ENCODE measurements at regions not wholly inside any gene's neighbourhood (a gene's known extent, or its start where the extent isn't known, plus 50 kb on each side); places are given as distances from the start of the nearest gene placed in this dataset.

DNA sequence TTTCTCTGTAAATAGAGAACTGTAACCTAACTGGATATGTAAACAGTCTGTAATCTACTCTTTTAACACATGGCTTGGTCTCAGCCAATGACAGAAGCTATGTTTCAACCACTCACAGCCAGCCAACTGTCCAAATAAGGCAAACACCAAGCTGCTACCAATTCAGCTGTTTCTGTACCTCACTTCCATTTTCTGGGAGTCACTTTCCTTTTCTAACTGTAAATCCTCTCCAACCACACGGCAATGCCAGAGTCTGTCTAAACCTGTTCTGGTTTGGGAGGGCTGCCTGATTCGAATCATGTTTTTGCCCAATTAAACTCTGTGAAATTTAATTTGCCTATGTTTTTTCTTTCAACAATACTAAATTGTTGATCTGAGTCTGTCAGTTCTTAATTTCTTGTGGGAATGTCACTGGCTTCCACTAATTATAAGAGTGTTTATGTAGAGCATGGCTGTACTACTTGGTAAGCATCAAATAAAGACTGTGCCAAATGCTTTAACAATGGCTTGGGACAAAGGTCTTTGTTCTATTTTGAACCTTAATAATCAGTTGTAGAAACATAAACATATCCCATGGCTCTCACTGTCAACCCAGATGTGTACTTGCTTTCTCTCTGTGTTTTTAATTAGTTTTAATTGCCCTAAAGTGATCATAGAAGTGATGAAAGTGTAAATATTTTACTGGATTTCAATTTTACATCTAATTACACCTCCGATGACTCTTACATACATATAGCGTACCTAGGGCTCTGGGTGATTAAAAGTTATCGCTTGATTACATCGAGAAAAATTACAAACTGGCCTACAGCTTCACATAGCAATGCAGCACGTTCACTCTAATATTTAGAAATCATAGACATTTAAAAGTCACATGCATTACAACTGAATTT lies 1144.6 kb upstream of the TMPRSS15 start:
- FAIRE-seq, result no peak

DNA sequence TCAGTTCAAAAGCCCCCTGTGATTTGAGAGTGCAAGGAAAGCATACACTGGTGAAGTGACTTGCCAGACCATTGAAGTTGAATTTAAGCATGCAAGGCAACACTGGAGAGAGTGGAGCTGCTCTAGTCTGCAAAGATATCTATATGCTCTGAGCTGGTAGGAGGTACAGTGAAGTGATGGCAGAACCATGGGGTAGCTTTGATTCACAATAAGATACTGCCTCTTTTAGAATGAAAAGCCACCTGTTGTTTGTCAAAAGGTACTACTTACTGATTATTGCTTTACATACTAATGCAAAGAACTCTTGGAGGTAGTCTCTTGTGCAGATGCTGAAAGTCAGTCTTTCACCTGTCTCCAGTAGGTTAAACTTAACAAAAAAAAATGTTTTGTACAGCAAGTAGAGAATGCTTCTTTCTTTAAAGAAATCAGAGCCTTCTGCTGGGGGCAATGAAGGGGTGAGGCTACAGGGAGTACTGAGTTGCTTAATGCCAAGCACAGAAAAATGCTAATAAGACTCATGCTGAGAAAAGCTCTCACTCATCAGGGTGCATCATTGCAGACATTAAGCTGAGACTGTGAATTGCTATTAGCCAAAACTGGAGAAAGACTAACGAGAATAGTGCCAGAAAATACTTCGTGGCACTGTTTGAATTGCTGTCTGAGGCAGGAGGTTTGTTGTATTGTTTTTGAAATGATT lies 1150.5 kb upstream of the TMPRSS15 start:
- no peak for FAIRE-seq

DNA sequence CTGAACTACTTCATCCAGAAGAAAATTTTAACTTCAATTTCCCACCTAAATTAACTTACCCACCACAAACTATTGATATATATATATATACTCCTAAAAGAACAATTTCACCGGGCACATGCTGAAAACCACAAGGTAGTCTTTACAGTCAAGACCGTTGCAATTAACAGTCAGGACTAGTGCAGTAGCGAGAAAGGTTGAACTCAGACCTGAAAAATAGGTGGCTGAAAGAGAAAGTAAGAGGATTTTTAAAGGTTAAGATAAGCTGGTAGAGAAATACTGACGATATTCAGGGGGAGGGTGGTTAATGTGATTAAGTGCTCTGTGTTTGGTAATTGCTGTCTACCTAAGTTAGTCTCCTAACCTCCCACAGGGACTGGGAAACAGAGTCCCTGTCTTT lies 1153.5 kb upstream of the TMPRSS15 start:
- FAIRE-seq, result no peak

DNA sequence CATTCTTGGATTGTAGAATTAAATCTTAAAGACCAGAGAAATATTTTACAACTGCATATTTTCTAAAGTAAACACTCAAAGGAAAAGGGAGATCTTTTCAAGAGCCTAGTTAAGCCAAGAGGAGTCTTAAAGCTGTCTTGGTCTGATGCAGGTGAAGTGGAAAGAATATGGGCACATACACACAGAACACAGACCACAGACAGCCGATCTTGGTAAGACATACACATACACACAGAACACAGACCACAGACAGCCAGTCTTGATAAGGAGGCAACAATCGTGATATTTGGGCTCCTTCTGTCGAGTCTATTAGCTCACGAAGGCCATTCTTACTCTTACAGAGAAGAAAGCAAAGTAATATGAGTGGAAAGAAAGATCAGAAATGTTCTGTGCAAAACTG lies 1153.9 kb upstream of the TMPRSS15 start:
- FAIRE-seq, result no peak

DNA sequence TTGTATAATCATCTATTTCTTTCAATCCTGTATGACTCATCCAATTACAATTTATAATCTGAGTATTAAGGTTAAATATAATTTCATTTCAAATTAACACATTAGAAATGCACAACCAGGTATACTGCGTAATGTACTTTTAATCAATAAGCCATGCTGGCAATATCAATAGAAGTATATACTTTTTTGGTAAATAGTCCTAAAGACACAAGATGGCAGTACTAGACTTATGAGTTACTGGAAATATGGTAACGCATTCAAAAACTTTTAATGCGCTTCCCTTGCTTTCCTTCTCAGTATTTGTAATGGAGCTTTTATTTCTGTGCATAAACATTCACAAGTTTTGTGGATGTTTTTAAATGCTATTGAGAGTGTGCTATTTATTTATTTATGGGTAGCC lies 1162.0 kb upstream of the TMPRSS15 start:
- no peak for FAIRE-seq

DNA sequence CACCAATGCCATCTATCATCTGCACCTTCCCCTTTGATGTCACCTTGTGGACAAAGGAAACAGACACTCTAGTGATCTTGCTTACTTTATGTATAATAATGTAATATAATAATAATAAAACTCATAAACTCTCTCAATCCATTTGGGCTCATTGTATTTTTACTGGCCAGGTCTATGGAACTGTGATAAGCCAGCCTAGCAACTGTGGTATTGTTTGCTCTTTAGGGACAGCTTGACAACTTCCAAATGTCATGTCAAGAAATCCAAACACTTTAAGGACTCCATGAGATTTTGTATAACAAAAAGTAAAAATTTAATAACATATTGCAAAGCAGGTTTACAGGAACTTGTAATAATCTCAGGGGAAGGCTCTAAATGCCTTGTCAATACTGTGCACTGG lies 1163.4 kb upstream of the TMPRSS15 start:
- FAIRE-seq, result no peak

DNA sequence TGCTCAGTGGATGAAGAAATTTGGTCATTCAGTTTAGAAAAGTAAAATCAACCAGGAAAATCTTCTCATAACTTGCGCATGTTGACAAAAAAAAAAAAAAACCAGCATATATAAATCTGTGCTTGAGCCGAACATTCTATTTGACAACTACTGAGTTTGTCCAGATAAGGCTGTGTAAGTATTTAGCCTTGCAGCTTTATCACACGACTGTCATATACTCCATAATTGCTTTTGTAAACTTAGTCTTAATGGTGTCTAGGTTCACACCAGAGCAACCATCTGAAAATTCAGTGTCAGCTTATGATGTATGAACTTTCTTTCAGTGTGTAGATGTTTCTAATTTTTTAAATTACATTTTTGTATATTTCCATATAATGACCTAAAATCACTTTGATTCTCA lies 1173.8 kb upstream of the TMPRSS15 start:
- no peak for FAIRE-seq

DNA sequence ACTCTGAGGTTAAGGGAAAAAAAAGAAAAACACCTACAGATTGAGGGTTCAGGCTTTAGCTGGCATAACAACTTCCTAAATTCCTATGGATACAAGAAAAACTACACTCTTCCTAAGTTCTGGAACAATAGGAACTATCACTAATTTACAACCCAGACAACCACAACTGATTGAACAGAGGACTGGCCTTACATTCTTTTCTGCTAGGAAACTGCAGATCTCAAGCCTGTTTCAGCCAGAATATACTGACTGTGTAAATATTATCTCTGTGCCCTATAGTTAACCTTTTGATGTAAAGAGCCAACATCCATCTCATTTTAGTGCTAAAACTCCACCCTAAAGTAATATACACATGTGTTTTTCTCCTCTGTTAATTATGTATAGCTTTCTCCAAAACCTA lies 1186.5 kb upstream of the TMPRSS15 start:
- no peak for FAIRE-seq

DNA sequence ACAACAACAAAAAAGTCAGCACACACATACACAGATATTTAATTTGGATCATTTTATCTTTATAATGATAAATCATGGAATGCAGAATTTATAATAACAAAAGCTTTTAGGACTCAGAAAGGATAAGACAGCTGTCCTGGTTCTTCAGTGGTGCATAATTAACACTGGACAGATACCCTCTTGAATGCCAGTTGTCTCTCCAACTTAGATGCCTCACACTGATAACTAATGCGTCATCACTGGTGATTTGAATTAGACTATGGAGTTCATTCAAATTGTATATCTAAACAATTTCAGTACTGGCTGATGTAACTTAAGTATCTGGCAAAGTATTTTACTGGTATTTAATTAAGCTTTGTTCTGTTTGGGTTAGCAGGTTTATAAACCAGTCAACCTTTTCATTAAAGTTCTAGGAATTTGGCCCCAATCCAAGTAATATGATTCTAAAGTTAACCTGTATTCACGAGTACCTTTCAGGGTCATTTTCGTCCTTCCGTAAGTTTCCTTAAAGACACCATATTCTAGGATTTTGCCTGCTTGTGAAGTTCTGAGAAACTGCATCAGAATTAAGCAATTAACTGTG lies 1199.5 kb upstream of the TMPRSS15 start:
- no peak for FAIRE-seq

DNA sequence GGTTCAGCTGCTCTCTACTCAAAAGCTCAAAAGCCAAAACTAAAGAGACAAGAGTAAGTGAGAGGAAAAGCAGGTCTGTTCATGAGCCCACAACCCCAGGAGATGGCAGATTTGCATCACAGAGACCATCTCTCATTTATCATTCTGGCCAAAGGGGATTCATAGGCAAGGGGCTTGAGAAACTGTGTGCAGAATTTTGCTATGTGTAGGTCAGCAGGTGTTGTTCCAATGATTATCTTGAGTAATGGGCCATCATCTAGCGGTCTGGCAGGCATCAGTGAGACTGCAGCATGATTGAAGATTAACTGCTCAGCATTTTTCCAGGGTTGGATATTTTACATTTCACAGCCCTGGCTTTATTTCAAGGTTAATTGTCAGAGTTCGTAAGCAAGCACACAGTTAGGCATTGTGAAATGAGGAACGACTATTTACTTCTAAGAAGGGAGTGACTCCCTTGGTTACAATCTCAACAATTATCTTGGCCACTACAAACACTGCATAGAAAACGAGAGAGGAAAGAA lies 1204.6 kb upstream of the TMPRSS15 start:
- no peak for FAIRE-seq

DNA sequence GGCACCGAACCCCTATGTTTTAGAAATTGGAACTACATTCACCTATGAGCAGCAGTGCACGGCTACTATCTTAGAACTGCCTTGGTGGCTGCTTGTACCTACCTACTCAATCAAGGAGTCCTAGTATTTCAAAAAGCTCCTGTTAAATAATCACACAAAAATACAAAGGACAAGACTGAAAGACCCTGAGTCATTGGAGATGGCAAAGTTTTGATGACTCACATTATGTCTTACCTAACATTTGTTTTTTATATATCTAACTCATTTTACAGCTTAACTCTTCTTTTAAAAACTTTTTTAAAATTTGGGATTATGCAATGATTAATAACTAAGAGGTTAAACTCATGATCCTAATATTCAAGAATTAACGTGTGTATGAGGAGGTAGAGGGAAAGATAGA lies 1206.0 kb upstream of the TMPRSS15 start:
- FAIRE-seq, result no peak

DNA sequence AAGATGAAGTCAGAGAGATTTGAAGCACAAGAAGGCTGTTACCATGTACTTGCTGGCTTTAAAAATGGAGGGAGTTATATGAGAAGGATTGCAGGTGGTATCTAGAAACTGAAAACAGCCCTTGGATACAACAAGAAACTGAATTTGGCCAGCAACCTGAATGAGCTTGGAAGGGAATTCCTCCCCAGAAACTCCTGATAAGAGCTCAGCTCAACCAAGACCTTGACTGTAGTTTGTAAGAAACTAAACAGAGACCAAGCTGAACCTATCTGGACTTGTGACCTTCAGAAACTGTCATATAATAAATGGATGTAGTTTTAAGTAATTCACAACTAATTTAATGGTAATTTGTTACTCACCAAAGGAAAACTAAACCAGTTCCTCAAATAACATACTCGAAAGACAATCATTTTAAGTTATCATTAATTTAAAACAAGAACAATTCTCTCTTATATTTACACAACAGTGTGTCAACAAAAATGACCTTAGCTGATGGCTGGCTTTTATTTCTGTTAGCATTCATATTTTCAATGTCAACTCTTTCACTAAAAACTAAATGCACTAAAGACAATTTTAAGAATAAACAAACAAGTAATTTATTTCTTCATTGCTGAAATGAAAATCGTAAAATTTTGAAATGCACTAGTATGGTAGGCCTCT lies 1218.4 kb upstream of the TMPRSS15 start:
- FAIRE-seq, result peak; percentile 49

DNA sequence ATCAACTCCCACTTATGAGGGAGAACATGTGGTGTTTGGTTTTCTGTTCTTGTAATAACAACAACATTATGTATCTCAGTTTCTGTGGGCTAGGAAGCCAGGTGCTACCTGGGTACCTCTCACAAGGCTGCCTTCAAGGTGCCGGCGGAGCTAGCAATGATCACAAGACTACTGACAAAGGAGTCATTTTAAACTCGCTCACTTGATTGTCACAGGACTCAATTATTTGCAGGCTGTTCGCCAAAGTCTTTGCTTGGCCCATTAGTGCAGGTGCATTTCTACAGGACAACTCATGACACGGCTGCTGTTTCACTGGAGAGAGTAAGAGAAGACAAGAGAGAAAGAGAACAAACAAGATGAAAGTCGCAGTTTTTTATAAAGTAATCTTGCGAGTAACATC lies 1237.4 kb upstream of the TMPRSS15 start:
- no peak for FAIRE-seq

DNA sequence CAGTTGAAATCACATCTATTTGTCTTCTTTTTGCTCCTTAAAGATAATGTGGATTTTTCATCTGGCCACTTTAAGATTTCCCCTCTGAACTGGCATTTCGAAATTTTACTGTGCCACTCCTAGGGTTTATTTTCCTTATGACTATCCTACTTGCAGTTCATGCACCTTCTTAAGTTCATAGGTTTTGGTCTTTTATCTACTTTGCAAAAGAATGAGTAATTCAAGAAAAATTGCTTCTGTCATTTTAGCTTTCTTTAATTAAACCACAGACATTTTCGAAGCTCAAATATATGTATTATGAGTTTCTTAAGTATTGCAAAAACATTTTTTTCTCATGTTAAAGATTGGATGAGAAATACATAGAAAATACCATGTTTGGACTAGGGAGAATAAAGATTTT lies 1244.8 kb upstream of the TMPRSS15 start:
- no peak for FAIRE-seq

DNA sequence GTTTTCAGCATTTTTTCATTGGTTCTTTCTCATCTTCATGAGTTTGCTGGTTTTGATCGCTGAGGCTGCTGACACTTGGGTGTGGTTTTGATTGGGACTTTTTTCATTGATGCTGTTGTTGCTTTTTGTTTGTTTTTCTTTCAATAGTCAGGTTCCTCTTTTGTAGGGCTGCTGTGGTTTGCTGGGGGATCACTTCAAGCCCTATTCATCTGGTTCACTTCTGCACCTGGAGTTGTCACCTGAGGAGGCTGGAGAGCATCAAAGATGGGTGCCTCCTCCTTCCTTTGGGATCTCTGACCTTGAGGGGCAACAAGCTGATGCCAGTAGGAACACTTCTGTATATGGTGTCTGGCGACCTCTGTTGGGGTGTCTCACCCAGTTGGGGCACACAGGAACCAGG lies 1279.9 kb upstream of the TMPRSS15 start:
- no peak for FAIRE-seq

DNA sequence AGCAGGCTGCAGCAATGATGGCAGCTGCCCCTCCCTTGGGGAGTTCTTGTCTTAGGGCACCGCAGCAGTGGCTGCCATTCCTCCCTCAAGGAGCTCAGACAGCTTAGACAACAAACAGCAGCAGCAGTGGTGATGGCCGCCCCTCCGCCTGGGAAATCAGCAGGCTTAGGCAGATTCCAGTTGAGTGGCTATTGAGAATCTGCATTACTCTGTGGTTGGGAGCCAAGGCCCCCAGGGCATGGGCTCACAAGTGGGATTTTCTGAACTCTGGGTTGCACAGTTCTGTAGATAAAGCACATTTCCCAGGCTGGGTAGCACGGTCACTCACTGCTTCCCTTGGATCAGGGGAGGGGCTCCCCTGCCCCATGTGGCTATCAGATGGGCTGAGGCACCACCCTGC lies 1280.7 kb upstream of the TMPRSS15 start:
- FAIRE-seq, result no peak

DNA sequence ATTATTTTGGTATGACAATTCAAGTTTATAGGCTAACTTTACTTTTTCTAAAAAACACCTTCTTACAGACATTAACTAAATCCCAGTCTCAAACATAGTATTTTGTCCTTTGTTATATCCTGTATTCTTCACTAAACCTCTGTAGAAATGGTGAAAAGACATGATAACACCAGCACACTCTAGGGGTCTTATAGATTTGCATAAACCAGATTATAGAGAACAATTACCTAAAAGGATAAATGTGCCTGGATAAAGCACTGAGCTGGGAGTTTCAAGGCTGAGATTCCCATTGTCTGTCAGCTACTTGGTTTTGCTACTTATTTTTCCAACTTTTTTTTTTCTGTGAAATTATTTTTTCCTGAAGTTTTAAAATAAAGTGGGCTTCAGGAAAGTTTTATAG lies 1288.6 kb upstream of the TMPRSS15 start:
- FAIRE-seq, result no peak

DNA sequence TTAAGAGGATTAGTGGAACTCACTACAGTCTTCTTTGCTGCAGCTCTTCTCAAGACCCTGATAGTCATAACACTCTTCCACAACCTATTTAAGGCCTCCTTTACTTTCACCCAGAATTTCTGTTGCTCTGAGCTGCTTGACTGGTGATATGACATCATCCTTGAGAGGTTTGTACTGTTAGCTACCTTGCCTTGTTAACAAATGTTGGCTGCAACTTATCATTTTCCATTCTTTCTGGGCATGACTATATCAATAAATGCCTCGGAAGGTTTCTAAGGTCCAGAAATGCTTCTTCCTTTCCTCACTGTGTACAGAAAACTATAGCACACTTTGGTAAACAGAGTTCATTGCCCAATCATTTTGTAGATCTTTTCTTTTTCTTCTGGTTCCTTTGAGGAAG lies 1292.2 kb upstream of the TMPRSS15 start:
- no peak for FAIRE-seq

DNA sequence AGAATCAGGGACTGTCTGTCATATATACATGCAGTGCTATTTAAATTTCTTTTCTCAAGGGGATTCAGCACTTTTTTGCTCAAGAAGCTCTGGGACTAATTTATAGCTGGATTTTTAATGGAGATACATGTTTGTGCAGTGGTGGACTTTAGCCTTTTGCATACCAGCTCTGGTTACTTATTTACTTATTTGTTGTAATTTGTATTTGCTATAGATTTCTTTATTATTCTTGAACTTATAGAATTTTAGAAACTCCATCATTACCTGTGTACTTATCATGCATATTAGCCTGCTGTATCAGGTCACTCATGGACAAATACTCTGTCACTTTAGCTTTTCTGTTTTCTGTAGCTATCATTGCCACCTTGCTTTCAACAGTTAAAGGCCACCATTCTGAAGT lies 1296.9 kb upstream of the TMPRSS15 start:
- no peak for FAIRE-seq

DNA sequence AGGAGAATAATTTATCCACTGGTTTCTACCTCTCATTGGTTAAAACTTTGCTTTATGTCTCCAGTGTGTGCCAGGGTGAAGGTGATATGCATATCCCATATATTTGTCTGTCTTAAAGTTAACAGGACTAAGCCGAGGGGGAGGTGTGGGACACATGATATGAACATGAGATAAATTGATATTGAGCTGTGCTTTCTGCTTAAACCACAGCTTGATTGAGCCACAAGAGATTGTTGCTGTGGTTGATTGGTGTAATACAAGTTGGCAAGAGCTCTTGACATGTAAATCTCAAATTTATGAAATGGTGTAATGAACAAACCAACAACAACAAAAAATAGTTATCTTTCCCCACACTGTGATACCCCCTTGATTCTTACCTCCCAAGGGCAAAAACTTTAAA lies 1295.5 kb upstream of the NCAM2 start:
- no peak for FAIRE-seq

DNA sequence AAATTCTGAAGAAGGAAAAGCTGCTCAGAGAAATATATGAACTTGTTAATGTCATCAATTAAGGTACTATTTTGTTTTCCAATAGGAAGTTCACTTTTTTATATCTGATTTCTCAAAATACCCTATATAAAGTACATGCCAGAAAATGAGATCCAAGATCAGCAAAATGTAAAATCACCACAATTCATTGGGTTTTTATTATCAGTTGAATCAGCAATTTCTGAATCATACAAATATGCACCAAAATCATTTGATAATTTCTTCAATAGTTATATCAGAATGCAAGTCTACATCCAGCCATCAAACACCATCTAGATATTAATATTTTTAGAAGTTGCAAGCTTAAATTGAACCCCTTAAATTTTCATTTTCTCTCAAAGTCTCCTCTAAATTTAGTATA lies 1293.4 kb upstream of the NCAM2 start:
- no peak for FAIRE-seq

DNA sequence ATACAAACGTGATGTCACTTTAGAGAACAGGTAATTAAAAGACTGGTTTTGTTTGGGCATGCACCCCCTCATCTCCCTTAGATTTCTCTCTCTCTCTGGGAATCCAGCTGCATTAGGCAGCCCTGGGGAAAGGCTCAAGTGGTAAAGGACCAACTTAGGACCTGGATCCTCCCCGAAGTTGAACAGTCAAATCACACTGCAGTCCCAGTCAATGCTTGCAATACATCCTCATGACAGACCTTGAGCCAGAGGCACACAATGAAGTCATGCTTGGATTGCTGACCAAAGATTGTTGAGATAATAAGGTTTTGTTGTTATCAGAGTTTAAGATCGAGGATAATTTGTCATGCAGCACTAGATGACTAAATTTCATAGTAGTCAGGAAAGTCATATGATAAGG lies 1285.8 kb upstream of the NCAM2 start:
- FAIRE-seq, result no peak

DNA sequence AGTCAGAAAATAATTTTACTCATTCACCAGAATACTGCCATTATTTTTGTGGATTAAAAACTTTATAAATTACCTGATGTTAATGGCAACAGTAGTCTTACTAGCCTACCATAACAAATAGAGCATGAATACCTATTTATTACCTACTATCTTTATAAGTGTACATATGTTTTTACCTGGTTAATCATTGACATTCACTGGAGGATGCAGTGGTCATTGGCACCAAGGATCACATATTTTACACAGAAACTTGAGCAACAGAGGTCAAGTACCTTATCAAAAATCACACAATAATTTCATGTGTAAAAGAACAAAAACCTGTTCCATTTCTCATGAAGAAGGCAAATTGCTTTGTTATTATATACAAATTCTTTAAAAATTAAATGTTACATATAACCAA lies 1284.9 kb upstream of the NCAM2 start:
- no peak for FAIRE-seq

All from islet of Langerhans (tissue), 1 donor.